BE2C (cell line): ENCODE measurements at regions not wholly inside any gene's neighbourhood (a gene's known extent, or its start where the extent isn't known, plus 50 kb on each side); places are given as distances from the start of the nearest gene placed in this dataset.
A peak's percentile ranks its signal among the peaks of the same experiment; 100 is the strongest.
"Not testable (repeated sequence)": the region's sequence is repeated elsewhere in the genome, so short reads cannot be mapped to it uniquely, and the experiment has no call there.

ENCODE experiments used
- DNase-seq: peaks from one replicate; pipeline ENCODE4 v3.0.0-alpha.2; 2020
- H3K27me3 ChIP-seq: fragments of 250-450 bp; sonication (Bioruptor Pico); 2 replicates; pipeline ENCODE4 v1.5.1; 2020; ENCODE audit warnings: mild to moderate bottlenecking
- H3K36me3 ChIP-seq: fragments of 250-450 bp; sonication (Bioruptor Pico); 2 replicates; pipeline ENCODE4 v1.5.1; 2020; ENCODE audit warnings: mild to moderate bottlenecking
- H3K4me1 ChIP-seq: fragments of 250-450 bp; sonication (Bioruptor Pico); 2 replicates; pipeline ENCODE4 v1.5.1; 2020
- H3K4me3 ChIP-seq: 2 replicates; pipeline ENCODE4 v1.5.1; 2011; ENCODE audit warnings: low read depth, low read length
- H3K9me3 ChIP-seq: fragments of 250-450 bp; sonication (Bioruptor Pico); 2 replicates; pipeline ENCODE4 v1.5.1; 2020
- TF ChIP-seq, protein P1 (sequence below): IDR thresholded peaks from 2 replicates; pipeline ENCODE4 v1.5.1; 2012; ENCODE audit warnings: mild to moderate bottlenecking, low read depth, low read length

DNA sequence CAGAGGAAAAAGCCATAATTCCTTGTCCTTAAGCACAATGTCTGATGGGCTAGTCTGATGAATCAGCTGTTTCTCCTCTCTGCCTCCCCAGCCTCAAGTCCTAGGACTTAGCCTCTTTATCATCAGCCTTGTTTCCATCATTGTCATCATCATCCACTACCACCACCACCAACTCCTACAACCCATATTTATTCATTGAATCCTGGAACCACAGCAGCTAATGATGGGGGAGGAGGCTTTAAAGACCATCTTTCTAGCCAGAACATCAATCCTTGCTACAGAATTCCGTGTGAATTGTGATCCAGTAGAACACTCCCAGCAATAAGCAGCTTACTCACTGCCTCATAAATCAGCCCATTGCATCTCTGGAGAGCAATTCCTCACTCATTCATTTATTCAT lies 97.6 kb upstream of the TMEM132E start:
- H3K36me3 ChIP-seq = no peaks in the 10 kb centered on the region
- H3K9me3 ChIP-seq = no peaks in the 10 kb centered on the region
- TF ChIP-seq, protein P1, sequence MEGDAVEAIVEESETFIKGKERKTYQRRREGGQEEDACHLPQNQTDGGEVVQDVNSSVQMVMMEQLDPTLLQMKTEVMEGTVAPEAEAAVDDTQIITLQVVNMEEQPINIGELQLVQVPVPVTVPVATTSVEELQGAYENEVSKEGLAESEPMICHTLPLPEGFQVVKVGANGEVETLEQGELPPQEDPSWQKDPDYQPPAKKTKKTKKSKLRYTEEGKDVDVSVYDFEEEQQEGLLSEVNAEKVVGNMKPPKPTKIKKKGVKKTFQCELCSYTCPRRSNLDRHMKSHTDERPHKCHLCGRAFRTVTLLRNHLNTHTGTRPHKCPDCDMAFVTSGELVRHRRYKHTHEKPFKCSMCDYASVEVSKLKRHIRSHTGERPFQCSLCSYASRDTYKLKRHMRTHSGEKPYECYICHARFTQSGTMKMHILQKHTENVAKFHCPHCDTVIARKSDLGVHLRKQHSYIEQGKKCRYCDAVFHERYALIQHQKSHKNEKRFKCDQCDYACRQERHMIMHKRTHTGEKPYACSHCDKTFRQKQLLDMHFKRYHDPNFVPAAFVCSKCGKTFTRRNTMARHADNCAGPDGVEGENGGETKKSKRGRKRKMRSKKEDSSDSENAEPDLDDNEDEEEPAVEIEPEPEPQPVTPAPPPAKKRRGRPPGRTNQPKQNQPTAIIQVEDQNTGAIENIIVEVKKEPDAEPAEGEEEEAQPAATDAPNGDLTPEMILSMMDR = no peak
- no peaks in the 10 kb centered on the region for H3K4me1 ChIP-seq
- H3K4me3 ChIP-seq = no peak overlapping the region
- H3K27me3 ChIP-seq = peaks cover 12% of the 10 kb centered on the region
- DNase-seq = no peak

DNA sequence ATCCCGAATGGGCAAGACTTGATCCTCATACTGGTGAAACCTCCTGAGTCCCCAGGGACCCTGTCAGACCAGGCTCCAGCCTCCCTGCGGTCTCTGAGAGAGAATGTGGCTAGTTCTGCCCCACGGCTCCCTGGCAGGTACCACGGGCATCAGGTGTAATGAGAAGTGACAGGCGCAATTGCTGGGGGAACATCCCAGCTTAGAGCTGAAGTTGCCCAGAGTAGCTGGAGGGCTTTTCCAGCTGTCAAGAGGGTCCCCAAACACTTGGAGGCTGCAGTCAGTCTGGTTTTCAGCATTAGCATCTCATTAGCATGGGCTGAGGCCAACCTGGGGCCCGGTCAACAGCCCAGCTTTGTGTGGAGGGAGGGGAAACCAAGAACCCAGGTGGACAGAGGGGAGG lies 100.0 kb upstream of the TMEM132E start:
- H3K36me3 ChIP-seq = no peaks in the 10 kb centered on the region
- no peak overlapping the region for H3K4me3 ChIP-seq
- TF ChIP-seq, protein P1 = no peak
- H3K9me3 ChIP-seq = no peaks in the 10 kb centered on the region
- H3K27me3 ChIP-seq = peaks cover 12% of the 10 kb centered on the region
- no peak for DNase-seq
- no peaks in the 10 kb centered on the region for H3K4me1 ChIP-seq

DNA sequence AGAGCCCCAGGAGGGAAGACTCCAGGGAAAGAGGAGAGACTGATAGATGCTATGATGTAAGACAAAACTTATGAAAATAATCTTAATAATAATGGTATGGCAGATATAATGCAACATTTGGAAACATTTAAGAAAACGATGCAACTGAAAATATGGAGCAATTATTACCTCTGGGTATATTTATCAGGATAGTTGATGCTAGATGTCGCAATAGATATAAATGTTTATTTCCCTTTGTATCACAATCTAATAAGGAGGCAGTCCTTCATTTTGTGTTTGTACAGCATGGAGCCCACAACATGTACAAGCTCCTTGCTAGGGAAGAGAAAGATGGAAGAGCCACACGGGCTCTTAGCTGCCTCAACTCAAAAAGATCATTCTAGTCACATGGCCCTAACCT lies 101.1 kb upstream of the TMEM132E start:
- Histone ChIP-seq H3K36me3 (no peaks in the 10 kb centered on the region), H3K4me3 (no peak overlapping the region), H3K27me3 (peaks cover 12% of the 10 kb centered on the region), H3K4me1 (no peaks in the 10 kb centered on the region), H3K9me3 (no peaks in the 10 kb centered on the region)
- DNase-seq = no peak
- TF ChIP-seq, protein P1 = no peak

DNA sequence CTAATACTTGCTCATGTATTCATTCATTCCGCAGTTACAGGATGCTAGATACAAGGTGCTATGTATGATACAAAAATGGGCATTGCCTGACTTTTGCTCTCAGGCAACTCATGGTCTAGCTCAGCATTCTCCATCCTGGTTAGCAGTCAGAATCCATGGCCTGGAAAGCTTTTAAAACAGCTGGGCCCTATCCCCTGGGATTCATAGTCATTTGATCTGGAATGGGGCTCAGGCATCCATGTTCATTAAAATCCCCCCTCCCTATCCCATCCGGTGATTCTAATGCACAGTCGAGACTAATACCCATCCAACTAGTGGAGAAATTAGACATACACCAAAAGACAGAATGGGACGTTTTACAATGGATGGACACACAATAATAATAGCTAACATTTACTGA lies 104.1 kb upstream of the TMEM132E start:
- H3K27me3 ChIP-seq = peaks cover 12% of the 10 kb centered on the region
- DNase-seq = no peak

DNA sequence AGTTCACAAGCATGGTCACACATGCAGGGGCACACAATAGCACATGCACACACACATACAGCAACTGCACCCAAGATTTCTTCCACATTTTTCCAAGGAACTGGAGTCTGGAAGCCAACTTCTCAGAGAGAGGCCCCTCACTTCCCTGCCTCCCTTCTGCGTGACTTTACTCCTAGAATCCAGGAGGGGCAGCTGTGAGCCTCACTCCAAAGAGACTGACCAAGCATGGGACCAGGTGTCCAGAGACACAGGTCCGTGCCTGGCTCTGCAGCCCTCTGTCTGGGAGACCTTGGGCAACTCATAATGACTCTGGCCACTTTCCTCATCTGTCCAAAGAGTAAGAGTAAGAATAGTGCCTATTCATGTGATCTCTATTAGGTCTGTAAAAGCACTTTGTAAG lies 104.7 kb upstream of the TMEM132E start:
- no peak overlapping the region for H3K4me3 ChIP-seq
- H3K9me3 ChIP-seq = no peaks in the 10 kb centered on the region
- H3K36me3 ChIP-seq = no peaks in the 10 kb centered on the region
- DNase-seq = no peak
- TF ChIP-seq, protein P1 = 0 out of 2 replicates have a peak, but pooled peaks have one; percentile 14
- H3K4me1 ChIP-seq = no peaks in the 10 kb centered on the region
- H3K27me3 ChIP-seq = peaks cover 12% of the 10 kb centered on the region

More for the DNA sequence above, 104.1 kb upstream of the TMEM132E start:
- Histone ChIP-seq H3K36me3 (no peaks in the 10 kb centered on the region), H3K4me1 (no peaks in the 10 kb centered on the region), H3K9me3 (no peaks in the 10 kb centered on the region), H3K4me3 (no peak overlapping the region)
- TF ChIP-seq, protein P1 = no peak

DNA sequence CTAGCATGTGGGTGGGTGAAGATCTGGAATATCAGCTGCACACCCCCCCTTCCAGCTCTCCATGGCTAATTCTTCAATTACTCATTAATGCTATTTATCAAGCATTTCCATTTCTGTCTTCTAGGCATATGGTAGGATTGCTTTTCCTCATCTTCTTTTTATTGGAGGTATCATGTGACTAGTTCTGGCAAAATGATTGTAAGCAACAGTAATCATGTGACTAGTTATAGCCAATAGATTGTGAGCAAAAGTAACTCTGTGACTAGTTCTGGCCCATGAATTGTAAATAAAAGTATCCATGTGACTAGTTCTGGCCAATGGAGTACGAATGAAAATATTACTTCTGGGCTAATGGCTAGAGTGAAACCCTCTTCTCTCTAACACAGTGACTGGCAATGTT lies 107.0 kb upstream of the TMEM132E start:
- H3K4me3 ChIP-seq = no peak overlapping the region
- no peaks in the 10 kb centered on the region for H3K9me3 ChIP-seq
- no peak for DNase-seq
- no peaks in the 10 kb centered on the region for H3K36me3 ChIP-seq
- H3K4me1 ChIP-seq = no peaks in the 10 kb centered on the region
- H3K27me3 ChIP-seq = peaks cover 25% of the 10 kb centered on the region
- TF ChIP-seq, protein P1 = no peak

DNA sequence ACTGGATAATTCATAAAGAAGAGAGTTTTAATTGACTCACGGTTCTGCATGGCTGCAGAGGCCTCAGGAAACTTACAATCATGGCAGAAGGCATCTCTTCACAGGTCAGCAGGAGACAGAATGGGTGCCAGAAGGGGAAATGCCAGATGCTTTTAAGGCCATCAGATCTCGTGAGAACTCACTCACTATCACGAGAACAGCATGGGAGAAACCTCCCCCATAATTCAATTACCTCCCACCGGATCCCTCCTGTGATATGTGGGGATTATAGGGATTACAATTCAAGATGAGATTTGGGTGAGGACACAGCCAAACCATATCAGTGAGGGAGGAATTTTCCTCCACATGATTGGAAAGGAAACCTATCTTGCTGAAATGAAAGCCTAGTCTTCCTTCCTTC lies 108.1 kb upstream of the TMEM132E start:
- H3K27me3 ChIP-seq = peaks cover 31% of the 10 kb centered on the region
- H3K36me3 ChIP-seq, H3K4me3 ChIP-seq, H3K9me3 ChIP-seq, H3K4me1 ChIP-seq, DNase-seq: not testable (repeated sequence)
